NCI-H2171 (cell line): ENCODE measurements at regions not wholly inside any gene's neighbourhood (a gene's known extent, or its start where the extent isn't known, plus 50 kb on each side); places are given as distances from the start of the nearest gene placed in this dataset.

Experiments used
- DNase-seq: peaks from one replicate; lab custom pipeline; 2025; lab: John Stamatoyannopoulos, UW

- DNase-seq: no peak
These were observed 507.6 kb downstream of the CENPC start for GRCh38 chr4:67037504-67038227.

GRCh38 chr4:67036791-67037190 lies 508.5 kb downstream of the CENPC start:
- no peak for DNase-seq

- DNase-seq: no peak
These were observed 509.3 kb downstream of the CENPC start for GRCh38 chr4:67035986-67036385.

GRCh38 chr4:67035501-67035900 lies 509.8 kb downstream of the CENPC start:
- no peak for DNase-seq

- DNase-seq: no peak
These were observed 514.7 kb downstream of the CENPC start for GRCh38 chr4:67030636-67031035.

- no peak for DNase-seq
These were observed 524.9 kb downstream of the CENPC start for GRCh38 chr4:67020438-67020797.

GRCh38 chr4:67019686-67020437 lies 525.4 kb downstream of the CENPC start:
- no peak for DNase-seq

- DNase-seq: no peak
These were observed 530.7 kb downstream of the CENPC start for GRCh38 chr4:67014592-67014991.

- DNase-seq: no peak
These were observed 538.5 kb downstream of the CENPC start for GRCh38 chr4:67006791-67007190.

GRCh38 chr4:66991521-66991920 lies 553.8 kb downstream of the CENPC start:
- DNase-seq: no peak

- DNase-seq: no peak
These were observed 570.6 kb downstream of the CENPC start for GRCh38 chr4:66974665-66975064.

- no peak for DNase-seq
These were observed 573.2 kb downstream of the CENPC start for GRCh38 chr4:66972087-66972486.

- DNase-seq: no peak
These were observed 580.8 kb downstream of the CENPC start for GRCh38 chr4:66964467-66964866.

GRCh38 chr4:66963084-66963483 lies 582.2 kb downstream of the CENPC start:
- no peak for DNase-seq

GRCh38 chr4:66959207-66959606 lies 586.1 kb downstream of the CENPC start:
- DNase-seq: no peak

GRCh38 chr4:66956852-66957251 lies 588.5 kb downstream of the CENPC start:
- DNase-seq: no peak

GRCh38 chr4:66956426-66956825 lies 588.9 kb downstream of the CENPC start:
- no peak for DNase-seq

- DNase-seq: no peak
These were observed 589.5 kb downstream of the CENPC start for GRCh38 chr4:66955784-66956183.

- DNase-seq: no peak
These were observed 595.9 kb downstream of the CENPC start for GRCh38 chr4:66949419-66949818.

- no peak for DNase-seq
These were observed 598.5 kb downstream of the CENPC start for GRCh38 chr4:66946761-66947160.

- no peak for DNase-seq
These were observed 602.2 kb downstream of the CENPC start for GRCh38 chr4:66943112-66943511.

GRCh38 chr4:66931981-66932380 lies 613.3 kb downstream of the CENPC start:
- peak; percentile 18 for DNase-seq

- no peak for DNase-seq
These were observed 615.1 kb downstream of the CENPC start for GRCh38 chr4:66930206-66930605.

GRCh38 chr4:66929748-66930147 lies 615.6 kb downstream of the CENPC start:
- peak; percentile 71 for DNase-seq
